GM23338 (cell line): ENCODE measurements at regions not wholly inside any gene's neighbourhood (a gene's known extent, or its start where the extent isn't known, plus 50 kb on each side); places are given as distances from the start of the nearest gene placed in this dataset.

Source experiments
- ATAC-seq: fragments of 200-7000 bp; cut with Tn5 transposase; 3 replicates; pipeline ENCODE4 v1.9.1; 2020
- DNase-seq: peaks from one replicate; pipeline ENCODE4 v3.0.0-alpha.2; 2015; ENCODE audit warnings: low spot score
- H2AFZ ChIP-seq: fragments of 200-600 bp; sonication (generic); 2 replicates; pipeline ENCODE4 v1.8.0; 2016; ENCODE audit warnings: antibody characterized with exemption, mild to moderate bottlenecking, moderate library complexity
- H3F3A ChIP-seq: fragments of 200-600 bp; sonication (generic); replicated peaks from 2 replicates; pipeline ENCODE4 v1.8.0; 2017; ENCODE audit warnings: antibody characterized with exemption, mixed run types, low read depth
- H3K27ac ChIP-seq: fragments of 200-600 bp; sonication (generic); 2 replicates; pipeline ENCODE4 v1.6.1; 2016; ENCODE audit warnings: low read depth
- H3K27me3 ChIP-seq: fragments of 200-600 bp; sonication (generic); 2 replicates; pipeline ENCODE4 v1.8.0; 2016; ENCODE audit warnings: mild to moderate bottlenecking, mixed run types, moderate library complexity; ENCODE audit not compliant: insufficient read depth
- H3K36me3 ChIP-seq: fragments of 200-600 bp; sonication (generic); 2 replicates; pipeline ENCODE4 v1.8.0; 2016; ENCODE audit warnings: mild to moderate bottlenecking; ENCODE audit not compliant: insufficient read depth
- H3K4me1 ChIP-seq: fragments of 200-600 bp; sonication (generic); 2 replicates; pipeline ENCODE4 v1.8.0; 2016; ENCODE audit warnings: mild to moderate bottlenecking, moderate library complexity; ENCODE audit not compliant: insufficient read depth
- H3K4me2 ChIP-seq: fragments of 200-600 bp; sonication (generic); 2 replicates; pipeline ENCODE4 v1.7.1; 2017; ENCODE audit warnings: mixed run types
- H3K4me3 ChIP-seq: fragments of 200-600 bp; sonication (generic); 2 replicates; pipeline ENCODE4 v1.6.1; 2016; ENCODE audit warnings: mixed run types
- H3K79me2 ChIP-seq: fragments of 200-600 bp; sonication (generic); replicated peaks from 2 replicates; pipeline ENCODE4 v1.8.0; 2017; ENCODE audit warnings: mild to moderate bottlenecking; ENCODE audit not compliant: insufficient read depth
- H3K9me2 ChIP-seq: fragments of 200-600 bp; sonication (generic); 2 replicates; pipeline ENCODE4 v1.8.0; 2017; ENCODE audit not compliant: insufficient read depth
- H4K20me1 ChIP-seq: fragments of 200-600 bp; sonication (generic); replicated peaks from 2 replicates; pipeline ENCODE4 v1.8.0; 2017; ENCODE audit warnings: mild to moderate bottlenecking; ENCODE audit not compliant: insufficient read depth
- H3K27ac Mint-ChIP-seq: 2 replicates; pipeline ENCODE4 v1.8.0; 2020; ENCODE audit warnings: inconsistent platforms, mild to moderate bottlenecking, moderate library complexity, mixed read lengths
- H3K27me3 Mint-ChIP-seq: 3 replicates; pipeline ENCODE4 v1.8.0; 2022; ENCODE audit warnings: low read depth, mild to moderate bottlenecking, moderate library complexity, mixed read lengths, inconsistent platforms; ENCODE audit not compliant: insufficient read depth, poor library complexity
- H3K36me3 Mint-ChIP-seq: 3 replicates; pipeline ENCODE4 v1.8.0; 2021; ENCODE audit warnings: low read depth, mild to moderate bottlenecking, inconsistent platforms, moderate library complexity, mixed read lengths
- H3K4me1 Mint-ChIP-seq: 3 replicates; pipeline ENCODE4 v1.8.0; 2020; ENCODE audit warnings: mild to moderate bottlenecking, inconsistent platforms, mixed read lengths
- H3K4me3 Mint-ChIP-seq: 3 replicates; pipeline ENCODE4 v1.8.0; 2021; ENCODE audit warnings: moderate library complexity, mild to moderate bottlenecking, inconsistent platforms, mixed read lengths
- H3K9me3 Mint-ChIP-seq: 3 replicates; pipeline ENCODE4 v1.8.0; 2020; ENCODE audit warnings: moderate library complexity, mild to moderate bottlenecking, inconsistent platforms, mixed read lengths
- CREB1 ChIP-seq: fragments of 250-450 bp; sonication (Bioruptor Pico); IDR thresholded peaks from 2 replicates; pipeline ENCODE4 v1.5.0; 2020; ENCODE audit warnings: low read depth, mild to moderate bottlenecking, moderate library complexity
- NANOG ChIP-seq: IDR thresholded peaks from 2 replicates; pipeline ENCODE4 v1.6.1; 2016; ENCODE audit warnings: antibody characterized with exemption, borderline replicate concordance
- TF ChIP-seq, protein P1 (sequence below): fragments of 250-450 bp; sonication (Bioruptor Pico); IDR thresholded peaks from 2 replicates; pipeline ENCODE4 v1.5.0; 2020; ENCODE audit warnings: mild to moderate bottlenecking, moderate library complexity
- TF ChIP-seq, protein P2 (sequence below): IDR thresholded peaks from 2 replicates; pipeline ENCODE4 v1.6.1; 2016; ENCODE audit warnings: antibody characterized with exemption

DNA sequence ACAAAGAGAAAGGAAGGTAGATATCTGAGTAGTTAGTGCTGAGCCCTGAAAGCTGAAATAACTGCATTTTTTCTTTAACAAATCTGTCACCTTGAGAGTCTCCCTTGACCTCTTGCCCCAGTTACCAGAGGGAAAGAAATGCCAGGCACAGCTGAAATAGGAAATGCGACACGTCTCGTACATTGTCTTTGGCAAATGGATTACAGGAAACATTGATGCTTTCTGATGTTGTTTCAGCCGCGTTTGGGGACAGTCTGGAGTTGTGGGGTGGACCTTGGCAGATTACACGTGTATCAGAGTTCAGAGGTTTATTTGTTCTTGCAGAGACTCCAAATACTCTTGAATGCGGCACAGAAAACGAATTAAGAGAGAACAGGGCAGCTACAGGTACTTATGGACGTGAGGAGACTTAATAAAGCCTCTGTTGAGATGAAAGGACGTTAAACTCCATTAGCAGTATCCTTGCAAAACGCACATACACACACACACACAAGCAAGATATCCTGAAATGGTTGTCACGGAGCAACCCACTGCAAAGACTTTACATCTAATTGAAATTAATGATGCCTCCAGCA lies 272.8 kb upstream of the RORA start (continued):
- TF ChIP-seq, protein P1, sequence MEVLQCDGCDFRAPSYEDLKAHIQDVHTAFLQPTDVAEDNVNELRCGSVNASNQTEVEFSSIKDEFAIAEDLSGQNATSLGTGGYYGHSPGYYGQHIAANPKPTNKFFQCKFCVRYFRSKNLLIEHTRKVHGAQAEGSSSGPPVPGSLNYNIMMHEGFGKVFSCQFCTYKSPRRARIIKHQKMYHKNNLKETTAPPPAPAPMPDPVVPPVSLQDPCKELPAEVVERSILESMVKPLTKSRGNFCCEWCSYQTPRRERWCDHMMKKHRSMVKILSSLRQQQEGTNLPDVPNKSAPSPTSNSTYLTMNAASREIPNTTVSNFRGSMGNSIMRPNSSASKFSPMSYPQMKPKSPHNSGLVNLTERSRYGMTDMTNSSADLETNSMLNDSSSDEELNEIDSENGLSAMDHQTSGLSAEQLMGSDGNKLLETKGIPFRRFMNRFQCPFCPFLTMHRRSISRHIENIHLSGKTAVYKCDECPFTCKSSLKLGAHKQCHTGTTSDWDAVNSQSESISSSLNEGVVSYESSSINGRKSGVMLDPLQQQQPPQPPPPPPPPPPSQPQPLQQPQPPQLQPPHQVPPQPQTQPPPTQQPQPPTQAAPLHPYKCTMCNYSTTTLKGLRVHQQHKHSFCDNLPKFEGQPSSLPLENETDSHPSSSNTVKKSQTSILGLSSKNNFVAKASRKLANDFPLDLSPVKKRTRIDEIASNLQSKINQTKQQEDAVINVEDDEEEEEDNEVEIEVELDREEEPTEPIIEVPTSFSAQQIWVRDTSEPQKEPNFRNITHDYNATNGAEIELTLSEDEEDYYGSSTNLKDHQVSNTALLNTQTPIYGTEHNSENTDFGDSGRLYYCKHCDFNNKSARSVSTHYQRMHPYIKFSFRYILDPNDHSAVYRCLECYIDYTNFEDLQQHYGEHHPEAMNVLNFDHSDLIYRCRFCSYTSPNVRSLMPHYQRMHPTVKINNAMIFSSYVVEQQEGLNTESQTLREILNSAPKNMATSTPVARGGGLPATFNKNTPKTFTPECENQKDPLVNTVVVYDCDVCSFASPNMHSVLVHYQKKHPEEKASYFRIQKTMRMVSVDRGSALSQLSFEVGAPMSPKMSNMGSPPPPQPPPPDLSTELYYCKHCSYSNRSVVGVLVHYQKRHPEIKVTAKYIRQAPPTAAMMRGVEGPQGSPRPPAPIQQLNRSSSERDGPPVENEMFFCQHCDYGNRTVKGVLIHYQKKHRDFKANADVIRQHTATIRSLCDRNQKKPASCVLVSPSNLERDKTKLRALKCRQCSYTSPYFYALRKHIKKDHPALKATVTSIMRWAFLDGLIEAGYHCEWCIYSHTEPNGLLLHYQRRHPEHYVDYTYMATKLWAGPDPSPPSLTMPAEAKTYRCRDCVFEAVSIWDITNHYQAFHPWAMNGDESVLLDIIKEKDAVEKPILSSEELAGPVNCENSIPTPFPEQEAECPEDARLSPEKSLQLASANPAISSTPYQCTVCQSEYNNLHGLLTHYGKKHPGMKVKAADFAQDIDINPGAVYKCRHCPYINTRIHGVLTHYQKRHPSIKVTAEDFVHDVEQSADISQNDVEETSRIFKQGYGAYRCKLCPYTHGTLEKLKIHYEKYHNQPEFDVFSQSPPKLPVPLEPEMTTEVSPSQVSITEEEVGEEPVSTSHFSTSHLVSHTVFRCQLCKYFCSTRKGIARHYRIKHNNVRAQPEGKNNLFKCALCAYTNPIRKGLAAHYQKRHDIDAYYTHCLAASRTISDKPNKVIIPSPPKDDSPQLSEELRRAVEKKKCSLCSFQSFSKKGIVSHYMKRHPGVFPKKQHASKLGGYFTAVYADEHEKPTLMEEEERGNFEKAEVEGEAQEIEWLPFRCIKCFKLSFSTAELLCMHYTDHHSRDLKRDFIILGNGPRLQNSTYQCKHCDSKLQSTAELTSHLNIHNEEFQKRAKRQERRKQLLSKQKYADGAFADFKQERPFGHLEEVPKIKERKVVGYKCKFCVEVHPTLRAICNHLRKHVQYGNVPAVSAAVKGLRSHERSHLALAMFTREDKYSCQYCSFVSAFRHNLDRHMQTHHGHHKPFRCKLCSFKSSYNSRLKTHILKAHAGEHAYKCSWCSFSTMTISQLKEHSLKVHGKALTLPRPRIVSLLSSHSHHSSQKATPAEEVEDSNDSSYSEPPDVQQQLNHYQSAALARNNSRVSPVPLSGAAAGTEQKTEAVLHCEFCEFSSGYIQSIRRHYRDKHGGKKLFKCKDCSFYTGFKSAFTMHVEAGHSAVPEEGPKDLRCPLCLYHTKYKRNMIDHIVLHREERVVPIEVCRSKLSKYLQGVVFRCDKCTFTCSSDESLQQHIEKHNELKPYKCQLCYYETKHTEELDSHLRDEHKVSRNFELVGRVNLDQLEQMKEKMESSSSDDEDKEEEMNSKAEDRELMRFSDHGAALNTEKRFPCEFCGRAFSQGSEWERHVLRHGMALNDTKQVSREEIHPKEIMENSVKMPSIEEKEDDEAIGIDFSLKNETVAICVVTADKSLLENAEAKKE = no peak
- no peak for TF ChIP-seq NANOG
- TF ChIP-seq, protein P2, sequence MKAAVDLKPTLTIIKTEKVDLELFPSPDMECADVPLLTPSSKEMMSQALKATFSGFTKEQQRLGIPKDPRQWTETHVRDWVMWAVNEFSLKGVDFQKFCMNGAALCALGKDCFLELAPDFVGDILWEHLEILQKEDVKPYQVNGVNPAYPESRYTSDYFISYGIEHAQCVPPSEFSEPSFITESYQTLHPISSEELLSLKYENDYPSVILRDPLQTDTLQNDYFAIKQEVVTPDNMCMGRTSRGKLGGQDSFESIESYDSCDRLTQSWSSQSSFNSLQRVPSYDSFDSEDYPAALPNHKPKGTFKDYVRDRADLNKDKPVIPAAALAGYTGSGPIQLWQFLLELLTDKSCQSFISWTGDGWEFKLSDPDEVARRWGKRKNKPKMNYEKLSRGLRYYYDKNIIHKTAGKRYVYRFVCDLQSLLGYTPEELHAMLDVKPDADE = no peak

DNA sequence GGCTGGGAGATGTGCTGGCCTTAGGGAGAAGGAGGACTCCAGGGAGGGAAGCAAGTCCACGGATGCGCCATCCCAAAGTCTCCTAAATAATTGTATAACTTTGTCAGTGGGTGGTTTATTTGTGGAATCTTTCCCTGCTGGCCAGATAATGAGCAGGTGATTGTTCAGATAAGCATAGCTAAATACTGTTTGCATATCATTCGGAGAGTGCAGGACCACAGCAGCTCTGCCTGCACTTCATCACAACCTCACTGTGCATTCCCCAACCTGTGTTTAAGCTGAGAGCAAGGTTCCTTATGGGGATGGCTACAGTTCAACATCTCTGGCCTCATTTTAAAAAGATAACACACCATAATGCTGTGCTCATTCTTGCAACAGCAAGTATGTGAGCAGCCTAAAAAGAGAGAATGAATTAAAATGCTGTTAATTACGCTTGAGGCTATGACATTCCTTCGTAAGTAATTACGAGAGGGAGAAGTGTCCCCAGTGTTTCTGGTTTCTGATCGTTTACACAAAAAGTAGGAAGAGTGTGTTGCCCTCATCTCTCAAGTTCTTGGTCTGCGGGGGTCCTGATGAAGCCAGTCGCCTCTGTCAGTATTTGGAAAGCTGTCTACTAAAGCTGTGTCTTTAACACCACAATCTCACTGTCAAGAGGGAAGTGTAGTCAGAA lies 272.0 kb upstream of the RORA start:
- Mint-ChIP-seq H3K36me3 (no peaks in the 10 kb centered on the region), H3K9me3 (no peaks in the 10 kb centered on the region), H3K4me1 (peaks cover 27% of the 10 kb centered on the region), H3K4me3 (no peak overlapping the region), H3K27me3 (no peaks in the 10 kb centered on the region), H3K27ac (no peak overlapping the region)
- DNase-seq (no peak), ATAC-seq (peak; percentile 43)
- peak overlapping the region; percentile 46 for H3K4me2 ChIP-seq
- H3K27ac ChIP-seq = no peak overlapping the region
- H3K36me3 ChIP-seq = no peaks in the 10 kb centered on the region
- H3K27me3 ChIP-seq = no peaks in the 10 kb centered on the region
- H4K20me1 ChIP-seq = no peaks in the 10 kb centered on the region
- H3K9me2 ChIP-seq = 0 out of 2 replicates have a peak, but pooled peaks cover 6% of the 10 kb centered on the region
- no peaks in the 10 kb centered on the region for H3K79me2 ChIP-seq
- H2AFZ ChIP-seq = peak overlapping the region; percentile 36
- H3F3A ChIP-seq = no peaks in the 10 kb centered on the region
- peaks cover 23% of the 10 kb centered on the region for H3K4me1 ChIP-seq
- no peak overlapping the region for H3K4me3 ChIP-seq
- TF ChIP-seq, protein P1 = no peak
- no peak for TF ChIP-seq CREB1 (CRISPR knock-in tag)
- TF ChIP-seq NANOG = no peak
